HUES48 (cell line): ENCODE measurements at regions not wholly inside any gene's neighbourhood (a gene's known extent, or its start where the extent isn't known, plus 50 kb on each side); places are given as distances from the start of the nearest gene placed in this dataset.
"Not testable (repeated sequence)": the region's sequence is repeated elsewhere in the genome, so short reads cannot be mapped to it uniquely, and the experiment has no call there.

Experiments used
- H3K27ac ChIP-seq: one replicate; pipeline ENCODE4 v1.7.0; 2013; ENCODE audit warnings: low read depth, low read length, inconsistent platforms
- H3K27me3 ChIP-seq: 2 replicates; pipeline ENCODE4 v1.6.1; 2013; ENCODE audit warnings: mild to moderate bottlenecking, low read length; ENCODE audit not compliant: control insufficient read depth, insufficient read depth
- H3K36me3 ChIP-seq: 2 replicates; pipeline ENCODE4 v1.6.1; 2013; ENCODE audit warnings: low read length; ENCODE audit not compliant: control insufficient read depth, insufficient read depth
- H3K4me1 ChIP-seq: 2 replicates; pipeline ENCODE4 v1.6.1; 2013; ENCODE audit warnings: mild to moderate bottlenecking, low read length; ENCODE audit not compliant: control insufficient read depth, insufficient read depth
- H3K4me3 ChIP-seq: 2 replicates; pipeline ENCODE4 v1.5.1; 2013; ENCODE audit warnings: mild to moderate bottlenecking, low read depth, low read length
- H3K9ac ChIP-seq: 2 replicates; pipeline ENCODE4 v1.6.1; 2013; ENCODE audit warnings: mild to moderate bottlenecking, low read depth, low read length, moderate library complexity
- H3K9me3 ChIP-seq: 2 replicates; pipeline ENCODE4 v1.6.1; 2013; ENCODE audit warnings: low read length; ENCODE audit not compliant: control insufficient read depth, insufficient read depth

GRCh38 chrX:40389555-40389954 lies 191.2 kb upstream of the ATP6AP2 start:
- no peak overlapping the region for H3K27ac ChIP-seq
- H3K9me3 ChIP-seq = peaks cover 7% of the 10 kb centered on the region
- no peaks in the 10 kb centered on the region for H3K36me3 ChIP-seq
- H3K9ac ChIP-seq = no peak overlapping the region
- H3K4me1 ChIP-seq = no peaks in the 10 kb centered on the region
- H3K4me3 ChIP-seq = no peak overlapping the region
- no peaks in the 10 kb centered on the region for H3K27me3 ChIP-seq

- peaks cover 7% of the 10 kb centered on the region for H3K9me3 ChIP-seq
- no peaks in the 10 kb centered on the region for H3K27me3 ChIP-seq
- H3K4me1 ChIP-seq = no peaks in the 10 kb centered on the region
- H3K27ac ChIP-seq = no peak overlapping the region
- H3K36me3 ChIP-seq = no peaks in the 10 kb centered on the region
- H3K4me3 ChIP-seq = no peak overlapping the region
- H3K9ac ChIP-seq = no peak overlapping the region
Observed at GRCh38 chrX:40388441-40388840, 192.3 kb upstream of the ATP6AP2 start.

- H3K27ac ChIP-seq, H3K27me3 ChIP-seq, H3K36me3 ChIP-seq, H3K9ac ChIP-seq, H3K4me3 ChIP-seq, H3K9me3 ChIP-seq, H3K4me1 ChIP-seq: not testable (repeated sequence)
Observed at GRCh38 chrX:40387869-40388268, 192.9 kb upstream of the ATP6AP2 start.

GRCh38 chrX:40387311-40387710 lies 193.5 kb upstream of the ATP6AP2 start:
- not testable (repeated sequence) for H3K4me3 ChIP-seq, H3K36me3 ChIP-seq, H3K27me3 ChIP-seq, H3K9me3 ChIP-seq, H3K27ac ChIP-seq, H3K4me1 ChIP-seq, H3K9ac ChIP-seq

- Histone ChIP-seq H3K36me3 (no peaks in the 10 kb centered on the region), H3K9ac (no peak overlapping the region), H3K4me3 (no peak overlapping the region), H3K27me3 (no peaks in the 10 kb centered on the region), H3K27ac (no peak overlapping the region), H3K4me1 (0 out of 2 replicates have a peak, but pooled peaks cover 6% of the 10 kb centered on the region), H3K9me3 (peaks cover 7% of the 10 kb centered on the region)
Observed at GRCh38 chrX:40385682-40386081, 195.1 kb upstream of the ATP6AP2 start.

- H3K4me3 ChIP-seq = no peak overlapping the region
- no peak overlapping the region for H3K27ac ChIP-seq
- H3K4me1 ChIP-seq = 0 out of 2 replicates have a peak, but pooled peaks cover 7% of the 10 kb centered on the region
- H3K36me3 ChIP-seq = no peaks in the 10 kb centered on the region
- peaks cover 7% of the 10 kb centered on the region for H3K9me3 ChIP-seq
- no peak overlapping the region for H3K9ac ChIP-seq
- H3K27me3 ChIP-seq = no peaks in the 10 kb centered on the region
Observed at GRCh38 chrX:40385256-40385655, 195.5 kb upstream of the ATP6AP2 start.

- H3K4me3 ChIP-seq = no peak overlapping the region
- no peaks in the 10 kb centered on the region for H3K36me3 ChIP-seq
- H3K27ac ChIP-seq = no peak overlapping the region
- H3K4me1 ChIP-seq = 0 out of 2 replicates have a peak, but pooled peaks cover 9% of the 10 kb centered on the region
- no peak overlapping the region for H3K9ac ChIP-seq
- H3K27me3 ChIP-seq = no peaks in the 10 kb centered on the region
- H3K9me3 ChIP-seq = no peaks in the 10 kb centered on the region; the same call in 1 of the 2 replicates
Observed at GRCh38 chrX:40383969-40384368, 196.8 kb upstream of the ATP6AP2 start.

- no peaks in the 10 kb centered on the region; the same call in 1 of the 2 replicates for H3K9me3 ChIP-seq
- H3K36me3 ChIP-seq = no peaks in the 10 kb centered on the region
- H3K4me3 ChIP-seq = no peak overlapping the region
Observed at GRCh38 chrX:40383360-40383759, 197.4 kb upstream of the ATP6AP2 start.

GRCh38 chrX:40380655-40381488 lies 199.9 kb upstream of the ATP6AP2 start:
- Histone ChIP-seq H3K4me1 (0 out of 2 replicates have a peak, but pooled peaks cover 9% of the 10 kb centered on the region), H3K36me3 (no peaks in the 10 kb centered on the region), H3K9ac (no peak overlapping the region), H3K9me3 (peaks cover 15% of the 10 kb centered on the region), H3K4me3 (no peak overlapping the region), H3K27me3 (no peaks in the 10 kb centered on the region), H3K27ac (no peak overlapping the region)

More at GRCh38 chrX:40383360-40383759, 197.4 kb upstream of the ATP6AP2 start:
- Histone ChIP-seq H3K27me3 (no peaks in the 10 kb centered on the region), H3K4me1 (0 out of 2 replicates have a peak, but pooled peaks cover 9% of the 10 kb centered on the region), H3K9ac (no peak overlapping the region), H3K27ac (no peak overlapping the region)

- Histone ChIP-seq H3K27ac (no peak overlapping the region), H3K9me3 (peaks cover 23% of the 10 kb centered on the region), H3K4me3 (no peak overlapping the region), H3K36me3 (no peaks in the 10 kb centered on the region), H3K4me1 (0 out of 2 replicates have a peak, but pooled peaks cover 9% of the 10 kb centered on the region), H3K9ac (no peak overlapping the region), H3K27me3 (no peaks in the 10 kb centered on the region)
Observed at GRCh38 chrX:40377684-40378083, 203.1 kb upstream of the ATP6AP2 start.

GRCh38 chrX:40374486-40374885 lies 206.3 kb upstream of the ATP6AP2 start:
- Histone ChIP-seq H3K9ac (no peak overlapping the region), H3K4me1 (no peaks in the 10 kb centered on the region), H3K36me3 (no peaks in the 10 kb centered on the region), H3K27me3 (no peaks in the 10 kb centered on the region), H3K9me3 (peaks cover 23% of the 10 kb centered on the region), H3K27ac (no peak overlapping the region), H3K4me3 (no peak overlapping the region)
